ENCODE measurements at regions not wholly inside any gene's neighbourhood (a gene's known extent, or its start where the extent isn't known, plus 50 kb on each side); places are given as distances from the start of the nearest gene placed in this dataset.

GRCh38 chr13:111623208-111623607 is 302.8 kb downstream of the TEX29 start:
- Histone ChIP-seq H3K36me3 (ENCODE audit: insufficient read depth, low read length) (no peaks in the 10 kb centered on the region), H4K20me1 (ENCODE audit: insufficient read depth, low read length) (no peaks in the 10 kb centered on the region), H3K4me2 (ENCODE audit: low read length) (no peak overlapping the region), H3K4me3 (ENCODE audit: low read depth, low read length, poor library complexity, severe bottlenecking) (no peak overlapping the region), H3K79me2 (ENCODE audit: insufficient read depth, low read depth, low read length) (no peaks in the 10 kb centered on the region), H3K9me2 (ENCODE audit: insufficient read depth, low read length) (no peaks in the 10 kb centered on the region), H3K4me1 (ENCODE audit: insufficient read depth, low read length, poor library complexity, severe bottlenecking) (no peaks in the 10 kb centered on the region), H3K27ac (ENCODE audit: low read depth, low read length, poor library complexity, severe bottlenecking) (no peak overlapping the region), H2AFZ (ENCODE audit: low read length) (no peak overlapping the region), H3K9me3 (ENCODE audit: low read length) (no peaks in the 10 kb centered on the region)
- intact Hi-C loops (cut with micrococcal nuclease; ENCODE audit: unreplicated experiment) = no loop called here
- no peak for TF ChIP-seq CTCF (conservative IDR thresholded peaks at IDR 0.05; ENCODE audit: low read length)
- no peak for TF ChIP-seq EZH2phosphoT487 (IDR thresholded peaks at IDR 0.05; ENCODE audit: borderline replicate concordance, low read depth, low read length)
- DNase-seq (ENCODE audit: low spot score) = no peak
- CTCF ChIA-PET (ENCODE audit: unreplicated experiment) = no interaction called here
- POLR2A ChIA-PET = no interaction called here
- no TSS peak for BruUV-seq (replicated peaks)

GRCh38 chr13:111623743-111624505 is 303.5 kb downstream of the TEX29 start:
- Histone ChIP-seq H3K9me3 (ENCODE audit: low read length) (no peaks in the 10 kb centered on the region), H3K27ac (ENCODE audit: low read depth, low read length, poor library complexity, severe bottlenecking) (no peak overlapping the region), H4K20me1 (ENCODE audit: insufficient read depth, low read length) (no peaks in the 10 kb centered on the region), H3K9me2 (ENCODE audit: insufficient read depth, low read length) (no peaks in the 10 kb centered on the region), H3K4me2 (ENCODE audit: low read length) (no peak overlapping the region), H3K36me3 (ENCODE audit: insufficient read depth, low read length) (no peaks in the 10 kb centered on the region), H3K79me2 (ENCODE audit: insufficient read depth, low read depth, low read length) (no peaks in the 10 kb centered on the region), H3K4me3 (ENCODE audit: low read depth, low read length, poor library complexity, severe bottlenecking) (no peak overlapping the region), H3K4me1 (ENCODE audit: insufficient read depth, low read length, poor library complexity, severe bottlenecking) (no peaks in the 10 kb centered on the region), H2AFZ (ENCODE audit: low read length) (no peak overlapping the region)
- CTCF ChIA-PET (ENCODE audit: unreplicated experiment) = no interaction called here
- BruUV-seq (replicated peaks) = no TSS peak
- no peak for TF ChIP-seq EZH2phosphoT487 (IDR thresholded peaks at IDR 0.05; ENCODE audit: borderline replicate concordance, low read depth, low read length)
- no peak for TF ChIP-seq CTCF (conservative IDR thresholded peaks at IDR 0.05; ENCODE audit: low read length)
- no peak for DNase-seq (ENCODE audit: low spot score)
- intact Hi-C loops (cut with micrococcal nuclease; ENCODE audit: unreplicated experiment) = no loop called here
- POLR2A ChIA-PET = no interaction called here

DNA sequence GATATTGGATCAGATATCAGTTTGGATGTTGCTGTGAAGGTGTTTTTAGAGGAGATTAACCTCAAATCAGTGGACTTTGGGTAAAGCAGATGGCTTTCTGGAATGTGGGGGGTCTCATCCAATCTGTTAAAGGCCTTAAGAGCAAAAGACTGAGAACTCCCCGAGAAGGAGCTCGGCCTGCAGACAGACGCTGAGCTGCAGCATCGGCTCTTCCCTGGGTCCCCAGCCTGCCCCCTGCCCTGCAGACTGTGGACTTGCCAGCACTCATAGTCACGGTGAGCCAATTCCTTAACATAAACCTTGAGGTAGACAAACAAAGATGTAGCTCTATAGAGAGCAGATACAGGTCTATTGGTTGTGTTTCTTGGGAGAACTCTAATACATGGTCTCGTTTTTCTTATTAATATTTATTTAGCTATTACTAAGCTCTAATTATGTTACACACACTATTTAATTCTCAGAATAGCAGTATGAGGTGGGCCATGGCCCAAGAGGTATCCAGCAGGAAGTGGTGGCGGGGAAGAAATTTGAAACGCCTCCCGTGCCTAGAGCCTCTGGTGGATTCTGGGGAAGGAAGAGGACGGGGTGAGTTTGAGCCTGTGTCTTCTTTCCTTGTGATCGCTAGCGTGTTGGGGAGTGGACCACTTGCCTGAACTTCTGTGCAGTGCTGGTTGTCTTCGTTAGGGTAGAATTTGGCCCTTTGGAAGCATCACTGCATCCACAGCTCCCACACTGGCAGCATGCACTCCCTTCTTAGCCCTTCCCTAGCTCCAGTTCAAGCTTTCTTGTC is 305.3 kb downstream of the TEX29 start:
- POLR2A ChIA-PET = no interaction called here
- Histone ChIP-seq H3K4me3 (ENCODE audit: low read depth, low read length, poor library complexity, severe bottlenecking) (no peak overlapping the region), H3K9me2 (ENCODE audit: insufficient read depth, low read length) (no peaks in the 10 kb centered on the region), H3K36me3 (ENCODE audit: insufficient read depth, low read length) (no peaks in the 10 kb centered on the region), H3K4me2 (ENCODE audit: low read length) (no peak overlapping the region), H2AFZ (ENCODE audit: low read length) (no peak overlapping the region), H3K9me3 (ENCODE audit: low read length) (no peaks in the 10 kb centered on the region), H4K20me1 (ENCODE audit: insufficient read depth, low read length) (no peaks in the 10 kb centered on the region), H3K27ac (ENCODE audit: low read depth, low read length, poor library complexity, severe bottlenecking) (no peak overlapping the region), H3K79me2 (ENCODE audit: insufficient read depth, low read depth, low read length) (no peaks in the 10 kb centered on the region), H3K4me1 (ENCODE audit: insufficient read depth, low read length, poor library complexity, severe bottlenecking) (no peaks in the 10 kb centered on the region)
- intact Hi-C loops (cut with micrococcal nuclease; ENCODE audit: unreplicated experiment) = no loop called here
- no peak for DNase-seq (ENCODE audit: low spot score)
- TF ChIP-seq EZH2phosphoT487 (IDR thresholded peaks at IDR 0.05; ENCODE audit: borderline replicate concordance, low read depth, low read length) (no peak), CTCF (conservative IDR thresholded peaks at IDR 0.05; ENCODE audit: low read length) (no peak)
- no TSS peak for BruUV-seq (replicated peaks)
- CTCF ChIA-PET (ENCODE audit: unreplicated experiment) = no interaction called here
